ENCODE measurements at regions not wholly inside any gene's neighbourhood (a gene's known extent, or its start where the extent isn't known, plus 50 kb on each side); places are given as distances from the start of the nearest gene placed in this dataset.
"Not testable (repeated sequence)": the region's sequence is repeated elsewhere in the genome, so short reads cannot be mapped to it uniquely, and the experiment has no call there.

DNA sequence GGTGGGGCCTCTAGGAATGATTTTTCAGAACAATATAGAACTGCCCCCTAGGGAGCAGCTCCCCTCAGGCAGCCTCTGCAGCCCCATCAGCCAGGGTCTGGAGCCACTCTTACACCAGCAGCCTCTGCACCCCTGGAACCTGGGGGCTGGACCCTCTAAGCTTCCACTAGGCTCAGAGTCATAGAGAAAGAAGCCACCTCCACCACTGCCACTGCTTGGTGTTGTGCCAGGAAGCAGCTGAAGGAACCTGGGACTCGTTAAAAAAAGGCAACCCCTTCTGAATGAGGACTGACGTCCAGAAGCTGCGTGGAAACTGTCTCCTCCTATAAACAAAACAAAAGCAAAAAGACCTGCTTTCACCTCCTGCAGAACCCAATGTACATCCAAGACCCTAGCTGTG lies 98.1 kb upstream of the HS6ST1 start:
- DNase-seq, result no peak

DNA sequence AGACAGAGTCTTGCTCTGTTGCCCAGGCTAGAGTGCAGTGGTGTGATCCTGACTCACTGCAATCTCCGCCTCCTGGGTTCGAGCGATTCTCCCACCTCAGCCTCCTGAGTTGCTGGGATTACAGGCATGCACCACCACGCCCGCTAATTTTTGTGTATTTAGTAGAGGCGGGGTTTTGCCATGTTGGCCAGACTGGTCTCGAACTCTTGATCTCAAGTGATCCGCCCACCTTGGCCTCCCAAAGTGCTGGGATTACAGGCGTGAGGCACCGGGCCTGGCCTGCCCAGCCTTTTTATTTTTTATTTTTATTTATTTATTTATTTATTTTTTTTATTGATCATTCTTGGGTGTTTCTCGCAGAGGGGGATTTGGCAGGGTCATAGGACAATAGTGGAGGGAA lies 98.6 kb upstream of the HS6ST1 start:
- DNase-seq, result not testable (repeated sequence)

DNA sequence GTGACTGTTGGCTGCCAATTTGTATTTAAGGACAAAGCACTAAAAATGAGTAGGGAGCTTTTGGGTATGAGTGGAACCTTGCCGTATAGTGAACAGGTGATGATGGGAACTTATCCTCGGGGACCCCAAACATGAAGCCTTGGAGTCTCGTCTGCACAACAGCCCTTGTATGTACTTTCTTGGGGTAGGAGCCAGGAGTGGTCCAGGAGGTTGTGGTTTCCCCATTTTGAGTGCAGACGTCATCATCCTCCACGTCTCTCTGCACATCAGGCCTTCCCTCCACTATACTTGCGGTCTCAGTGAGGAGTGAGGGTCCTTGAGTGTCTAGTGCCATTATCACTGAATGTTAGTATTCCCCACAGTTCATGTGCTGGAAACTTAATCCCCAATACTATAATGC lies 101.5 kb upstream of the HS6ST1 start:
- DNase-seq, result no peak

DNA sequence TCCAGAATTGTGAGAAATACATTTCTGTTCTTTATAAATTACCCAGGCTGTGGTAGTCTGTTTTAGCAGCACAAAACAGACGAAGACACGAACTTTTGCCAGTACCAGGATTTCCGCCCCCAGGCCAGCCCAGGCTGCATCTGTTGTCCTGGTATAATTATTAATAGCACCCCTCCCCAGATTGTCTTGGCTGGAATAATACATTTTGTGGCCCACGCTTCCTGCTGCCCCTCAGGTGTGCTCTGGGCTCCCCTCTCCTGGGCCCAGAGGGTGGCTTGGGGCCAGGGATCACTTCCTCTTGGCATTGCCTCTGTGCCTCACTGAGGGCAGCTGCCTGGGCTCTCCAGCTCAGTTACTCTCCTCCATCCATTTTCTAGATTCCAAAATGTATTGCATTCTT lies 102.1 kb upstream of the HS6ST1 start:
- no peak for DNase-seq

DNA sequence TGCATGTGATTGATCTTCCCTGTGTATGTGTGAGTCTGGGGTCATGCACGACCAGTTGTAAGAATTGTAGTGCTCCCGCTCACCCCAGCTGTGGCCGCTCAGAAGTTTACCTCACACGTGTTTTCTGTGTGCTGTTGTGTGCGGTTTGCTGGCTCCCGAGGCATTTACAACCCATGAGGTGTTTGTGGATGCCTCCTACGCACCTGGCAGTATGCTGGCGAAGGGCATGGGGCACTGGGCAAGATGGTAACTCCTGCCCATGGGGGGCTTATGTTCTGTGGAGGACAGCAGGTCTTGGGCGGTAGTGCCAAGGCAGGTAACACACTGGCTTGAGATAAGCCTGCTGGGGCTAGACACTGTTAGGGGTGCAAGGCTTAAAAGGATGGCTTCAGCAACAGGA lies 102.6 kb upstream of the HS6ST1 start:
- DNase-seq, result no peak

DNA sequence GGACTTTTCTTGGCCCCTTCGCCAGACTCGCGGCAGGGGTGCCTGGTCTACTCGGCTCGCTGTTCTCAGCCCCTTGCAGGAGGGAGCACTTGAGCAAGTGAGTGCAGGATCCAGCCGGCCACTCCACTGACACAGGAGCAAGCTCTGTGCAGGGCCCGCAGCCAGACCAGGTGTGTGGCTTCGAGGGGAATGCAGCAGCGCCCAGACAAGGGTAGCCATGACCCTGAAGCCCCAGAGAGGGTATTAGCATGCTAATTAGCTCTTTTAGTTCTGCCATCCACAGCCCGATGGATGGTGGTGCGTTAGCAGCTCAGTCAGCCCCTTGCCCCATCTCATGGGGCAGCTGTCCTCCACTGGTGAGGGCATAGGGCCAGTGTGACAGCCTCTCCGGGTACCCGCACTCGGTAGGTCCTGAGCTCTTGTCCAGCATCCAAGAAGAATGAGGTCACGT lies 103.2 kb upstream of the HS6ST1 start:
- no peak for DNase-seq

DNA sequence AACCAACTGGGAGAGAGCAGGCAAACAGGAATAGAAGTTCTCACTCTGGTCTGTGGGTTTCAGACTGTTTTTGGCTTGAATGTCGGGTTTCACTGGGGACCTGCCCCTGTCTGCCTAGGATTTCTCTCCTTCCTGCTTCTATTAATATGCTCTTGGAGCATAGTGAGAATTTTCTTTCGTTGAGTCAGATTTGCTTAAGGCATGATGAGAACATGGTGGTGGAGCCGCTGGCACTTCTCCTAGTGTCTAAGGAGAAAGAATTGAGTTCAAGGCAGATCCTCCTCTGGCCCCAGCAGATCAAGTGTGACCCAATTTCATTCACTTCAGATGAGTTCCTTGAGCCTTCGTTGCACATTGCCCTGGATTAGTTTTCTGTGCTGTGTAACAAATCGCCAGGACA lies 103.9 kb upstream of the HS6ST1 start:
- no peak for DNase-seq

DNA sequence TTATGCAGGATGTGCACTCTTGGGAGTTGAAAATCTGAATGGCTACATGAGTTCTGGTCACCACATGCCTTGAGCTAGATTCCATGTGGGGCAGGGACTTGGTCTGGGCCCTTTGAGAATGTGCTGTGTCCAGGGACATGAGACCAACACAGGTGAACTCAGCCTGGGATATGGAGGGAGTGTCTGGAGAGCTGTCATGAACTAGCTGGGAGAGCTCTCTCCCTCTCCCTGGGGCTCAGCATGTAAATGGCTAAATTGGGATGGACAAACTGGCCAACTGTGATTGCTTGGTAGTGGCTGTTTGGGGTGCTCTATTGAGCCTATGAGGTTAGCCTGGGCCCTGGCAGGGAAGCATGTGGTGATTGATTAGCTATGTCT lies 105.1 kb upstream of the HS6ST1 start:
- DNase-seq, result no peak

DNA sequence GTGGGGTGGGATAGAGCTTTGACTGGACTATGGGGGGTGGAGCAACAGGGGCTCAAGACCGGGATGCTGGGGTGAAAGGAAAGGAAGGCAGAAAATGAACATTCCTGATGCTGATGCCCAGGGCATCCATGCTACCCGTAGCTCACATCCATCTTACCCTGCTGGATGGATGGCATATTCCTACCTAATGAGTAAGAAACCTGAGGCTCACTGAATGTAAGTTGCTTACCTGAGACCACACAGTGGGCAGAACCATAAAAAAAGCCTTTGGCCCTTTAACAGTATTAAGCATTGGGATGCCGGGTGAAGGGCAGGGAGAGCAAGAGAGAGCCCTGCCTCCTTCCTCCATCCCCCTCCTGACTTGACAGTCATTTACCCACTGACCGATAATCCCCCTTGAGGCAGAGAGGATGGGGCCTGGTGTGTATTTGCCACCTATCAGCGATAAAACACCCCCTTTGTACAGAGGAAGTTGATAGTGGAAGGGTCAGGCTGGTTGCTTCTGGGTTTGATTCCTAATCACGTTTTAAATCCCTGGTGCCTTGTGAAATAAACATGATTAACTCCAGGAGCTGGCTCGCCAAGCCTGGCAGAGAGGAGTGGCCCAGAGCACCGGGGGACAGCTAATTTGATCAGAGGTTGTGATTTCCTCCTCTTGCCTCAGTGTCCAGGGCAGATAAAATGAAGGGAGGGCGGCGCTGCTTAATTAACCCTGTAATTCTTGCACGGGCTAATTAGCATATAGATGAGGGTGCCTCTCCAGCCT lies 105.9 kb upstream of the HS6ST1 start:
- DNase-seq, result no peak

DNA sequence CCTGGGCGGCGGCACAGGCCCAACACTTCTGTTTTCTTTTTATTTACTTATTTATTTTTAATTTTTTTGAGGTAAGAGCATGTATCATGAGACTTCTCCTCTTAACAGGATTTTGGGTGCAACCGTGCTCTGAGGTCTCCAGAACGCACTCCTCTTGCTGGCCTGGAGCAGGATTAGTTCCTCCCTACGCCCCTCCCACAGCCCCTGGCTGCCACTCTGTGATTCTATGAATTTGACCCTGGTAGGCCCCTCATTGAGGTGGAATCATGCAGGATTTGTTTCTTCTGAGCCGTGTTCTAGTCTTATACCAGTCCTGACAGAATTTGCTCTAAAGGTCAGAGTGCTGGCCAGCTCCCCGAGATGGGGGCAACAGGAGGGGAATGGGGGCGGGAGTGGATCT lies 106.5 kb upstream of the HS6ST1 start:
- no peak for DNase-seq

DNA sequence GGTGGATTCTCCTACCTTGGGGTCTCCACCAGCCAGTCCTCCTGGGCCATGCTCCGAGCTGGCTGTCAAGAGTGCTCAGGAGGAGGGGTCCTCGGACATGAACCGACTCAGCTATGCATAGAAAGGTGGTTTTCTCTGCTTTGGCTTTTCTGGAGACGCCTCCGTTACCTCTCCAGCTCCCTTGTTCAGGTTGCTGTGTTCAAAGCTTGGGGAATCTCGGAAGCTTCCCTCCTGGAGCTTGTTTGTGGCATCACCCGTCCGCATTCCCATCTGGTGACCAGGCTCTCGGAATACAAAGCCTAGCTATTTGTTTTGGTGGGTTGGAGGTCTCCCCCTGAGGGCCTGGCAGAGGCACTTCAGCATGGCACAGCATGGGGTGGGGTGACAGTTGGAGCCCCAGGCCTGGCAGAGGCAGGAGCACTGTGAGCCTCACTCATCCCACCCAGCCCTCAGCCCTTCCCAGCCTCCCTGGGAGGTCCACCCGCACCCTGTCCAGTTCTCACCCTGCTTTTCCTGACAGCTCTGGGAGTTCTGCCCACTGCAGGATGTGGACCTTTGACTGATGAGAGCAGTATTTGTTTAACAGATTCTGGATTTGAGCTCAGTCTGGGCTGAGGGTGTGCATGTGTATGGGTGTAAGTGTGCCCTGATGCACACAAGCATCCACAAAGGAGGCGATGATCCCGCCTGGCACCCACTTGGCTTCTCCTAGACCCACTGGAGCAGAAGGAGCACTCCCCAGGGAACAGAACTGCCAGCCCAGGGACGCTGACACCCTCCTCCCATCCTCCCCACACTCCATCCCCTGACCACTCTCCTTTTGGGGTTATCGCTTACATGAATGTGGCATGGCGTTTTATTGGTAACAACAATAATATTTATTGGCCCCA lies 107.3 kb upstream of the HS6ST1 start:
- no peak for DNase-seq

DNA sequence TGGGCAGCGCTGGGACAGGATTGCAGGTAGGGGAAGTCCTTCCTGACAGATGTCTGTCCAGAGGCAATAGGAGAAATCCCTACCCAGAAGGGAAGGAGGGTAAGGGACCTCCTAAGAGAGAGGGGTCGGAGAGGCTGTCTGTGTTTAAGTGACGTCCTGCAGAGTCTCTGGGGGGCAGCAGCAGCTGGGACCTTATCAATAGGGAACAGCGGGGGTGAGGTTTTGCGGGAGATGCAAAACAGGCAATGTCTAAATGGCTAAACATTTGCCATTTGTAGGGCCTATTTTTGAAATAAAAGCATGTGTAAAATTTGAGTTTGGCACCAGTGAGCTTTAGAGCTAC lies 108.7 kb upstream of the HS6ST1 start:
- no peak for DNase-seq

DNA sequence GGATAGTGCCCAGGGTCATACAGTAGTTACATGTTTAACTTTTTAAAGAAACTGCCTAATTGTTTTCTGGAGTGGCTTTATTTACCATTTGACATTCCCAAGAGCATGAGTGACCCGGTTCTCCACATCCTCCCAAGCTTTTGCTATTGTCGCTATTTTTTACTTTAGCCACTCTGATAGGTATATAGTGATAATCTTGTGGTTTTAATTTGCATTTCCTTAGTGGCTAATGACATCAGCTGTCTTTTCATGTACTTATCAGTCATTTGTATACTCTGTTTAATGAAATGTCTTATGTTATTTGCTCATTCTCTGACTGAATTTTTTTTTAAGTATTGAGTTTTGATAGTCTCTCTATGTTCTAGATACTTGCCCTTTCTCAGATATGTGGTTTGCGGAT lies 109.7 kb upstream of the HS6ST1 start:
- DNase-seq, result no peak

DNA sequence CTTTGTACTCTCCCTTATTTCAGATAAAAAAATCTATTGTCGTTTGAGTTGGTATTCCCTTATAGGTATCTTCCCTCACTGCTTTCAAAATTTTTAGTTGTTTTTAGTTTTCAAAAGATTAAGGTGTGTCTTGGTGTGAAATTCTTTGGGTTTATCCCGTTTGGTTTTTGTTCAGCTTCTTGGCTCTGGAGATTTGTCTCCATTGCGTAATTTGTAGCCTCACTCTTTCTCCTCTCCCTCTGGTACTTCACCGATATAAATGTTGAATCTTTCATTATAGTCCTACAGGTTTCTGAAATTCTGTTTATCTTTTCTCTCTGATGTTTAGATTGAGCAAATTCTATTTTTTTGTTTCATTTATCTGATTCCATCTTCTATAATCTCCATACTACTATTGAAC lies 113.8 kb upstream of the HS6ST1 start:
- no peak for DNase-seq

DNA sequence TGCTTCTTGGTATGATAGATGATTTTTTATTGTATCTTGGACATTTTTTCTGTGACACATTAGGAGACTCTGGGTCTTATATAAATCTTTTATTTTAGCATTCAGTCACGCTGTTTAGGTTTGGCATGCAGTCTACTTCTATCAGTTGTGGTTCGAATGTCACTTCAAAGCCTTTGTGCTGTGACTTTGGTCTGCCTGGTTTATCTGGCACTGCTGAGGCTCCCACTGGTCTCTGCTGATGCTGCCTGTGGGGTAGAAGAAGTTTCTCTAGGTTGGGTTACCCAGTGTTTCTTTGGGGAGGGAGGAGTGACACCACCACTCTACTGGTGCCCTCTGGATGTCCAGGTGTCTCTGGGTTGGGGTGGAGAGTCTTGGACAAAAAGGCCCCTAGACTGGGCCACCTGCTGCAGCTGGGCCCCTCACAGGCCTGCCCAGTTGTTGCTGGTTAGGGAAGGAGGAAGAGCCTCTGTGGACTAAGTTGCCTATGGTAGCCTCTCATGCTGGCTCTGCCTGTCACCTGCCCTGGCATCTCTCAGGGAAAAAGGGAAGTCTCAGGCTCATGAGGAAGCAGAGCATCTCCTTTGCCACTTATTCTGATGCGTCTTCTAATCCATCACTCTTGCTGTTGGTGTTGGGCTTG lies 115.4 kb upstream of the HS6ST1 start:
- no peak for DNase-seq

DNA sequence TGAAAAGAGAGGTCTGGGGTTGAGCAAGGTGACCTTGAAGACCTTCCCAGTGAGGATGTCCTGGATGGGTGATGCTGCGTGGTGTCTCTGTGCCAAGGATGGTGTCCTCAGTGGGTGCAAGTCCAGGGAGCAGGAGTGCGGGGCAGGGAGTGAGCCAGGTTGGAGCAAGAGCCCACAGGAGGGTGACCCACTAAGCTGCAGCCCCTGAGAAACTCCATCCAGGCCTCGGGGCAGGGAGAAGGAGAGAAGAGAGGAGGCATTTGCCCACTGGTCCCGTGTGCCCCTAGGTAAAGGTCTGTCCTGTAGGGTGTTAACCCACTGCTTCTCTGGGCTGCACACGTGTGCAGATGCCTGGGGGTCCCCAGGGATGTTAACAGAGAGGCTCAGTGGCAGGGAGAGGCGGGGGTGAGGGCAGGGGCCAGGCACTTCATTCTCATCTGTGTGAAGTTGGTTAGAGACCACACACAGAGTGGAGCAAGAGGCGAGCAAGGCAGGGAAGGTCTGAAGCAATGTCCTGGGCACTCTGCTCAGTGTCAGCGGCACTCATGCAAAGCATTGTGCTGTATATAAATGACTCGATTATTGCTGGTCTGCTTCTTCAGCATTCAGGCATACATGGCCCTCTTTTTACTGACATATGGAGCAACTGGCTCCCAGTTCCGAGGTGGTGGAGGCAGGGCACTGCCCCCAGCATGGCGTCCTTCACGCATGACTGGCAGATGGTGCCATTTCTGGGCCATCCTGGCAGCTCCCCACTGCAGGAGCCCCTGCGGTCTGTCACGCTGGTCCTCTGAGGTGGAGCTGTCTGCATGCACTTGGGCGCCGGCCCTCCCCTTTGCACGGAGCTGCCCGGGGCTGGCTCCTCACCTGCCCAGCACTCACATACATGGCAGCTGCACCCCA lies 117.2 kb upstream of the HS6ST1 start:
- no peak for DNase-seq

DNA sequence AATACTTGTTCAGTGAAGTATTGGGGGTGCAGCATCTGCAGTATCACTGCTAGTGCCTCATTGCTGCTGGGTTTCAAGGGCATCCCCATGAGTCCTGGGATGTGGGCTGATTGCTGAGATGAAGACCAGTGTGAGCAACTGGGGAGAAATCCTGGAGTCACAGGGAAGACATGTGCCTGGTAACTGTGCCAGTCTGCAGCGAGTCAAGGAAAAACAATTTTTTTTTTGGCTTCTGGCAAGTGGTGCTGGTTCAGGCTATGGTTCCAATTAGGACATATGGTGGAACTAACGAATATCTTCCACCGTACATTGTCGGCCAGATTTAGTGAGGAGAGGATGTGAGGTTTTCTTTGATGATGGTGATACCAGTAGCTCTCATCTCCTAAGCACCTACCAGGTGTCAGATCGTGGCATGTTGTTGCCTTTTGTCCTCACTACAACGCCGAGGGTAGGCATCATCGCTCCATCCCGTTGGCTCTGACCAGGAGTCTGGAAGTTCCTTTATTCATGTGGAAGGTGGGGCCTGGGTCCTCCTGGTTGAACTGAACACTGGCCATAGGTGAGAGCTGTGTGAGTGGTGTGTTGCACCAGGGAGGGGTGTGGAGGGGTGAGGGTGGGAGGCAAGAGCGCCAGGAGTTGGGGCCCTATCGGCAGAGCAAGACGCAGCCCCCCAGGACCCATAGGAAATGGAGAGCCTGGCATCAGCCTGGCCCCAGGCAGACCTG lies 118.0 kb upstream of the HS6ST1 start:
- no peak for DNase-seq

DNA sequence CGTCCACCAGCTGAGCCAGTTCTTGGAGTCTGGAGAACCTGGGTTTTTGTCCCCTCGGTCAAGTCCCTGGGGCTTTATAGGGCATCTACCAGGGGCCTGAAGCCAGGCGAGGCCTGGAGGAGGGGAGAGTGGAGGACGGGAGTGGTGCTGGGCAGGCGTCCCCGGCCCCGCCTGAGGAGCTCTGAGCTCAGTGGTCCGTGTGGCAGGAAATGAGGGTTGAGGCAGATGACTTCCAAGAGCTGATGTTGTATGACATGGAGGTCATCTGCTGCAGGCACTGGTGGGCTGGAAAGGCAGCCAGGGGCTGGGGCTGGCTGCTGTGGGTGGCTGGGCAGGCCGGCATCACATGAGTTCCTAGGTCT lies 118.5 kb upstream of the HS6ST1 start:
- DNase-seq, result no peak

DNA sequence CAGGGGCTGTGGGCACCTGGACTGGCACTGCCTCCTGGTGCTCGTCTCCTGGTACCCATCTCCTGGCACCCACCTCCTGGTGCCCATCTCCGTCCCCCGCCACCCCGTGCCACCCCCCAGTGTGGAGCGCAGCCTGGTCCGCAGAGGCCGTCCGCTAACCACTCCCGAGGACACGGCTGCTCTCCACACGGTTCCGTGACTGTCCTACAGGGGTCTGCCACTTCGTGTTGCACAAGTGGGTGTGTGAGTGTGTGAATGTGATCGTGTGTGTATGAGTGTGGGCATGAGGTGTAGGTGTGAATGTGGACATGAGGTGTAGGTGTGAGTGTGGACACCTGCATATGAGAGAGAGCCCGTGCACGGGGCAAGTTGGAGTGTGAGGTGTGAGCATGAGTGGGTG lies 119.4 kb upstream of the HS6ST1 start:
- DNase-seq, result no peak

DNA sequence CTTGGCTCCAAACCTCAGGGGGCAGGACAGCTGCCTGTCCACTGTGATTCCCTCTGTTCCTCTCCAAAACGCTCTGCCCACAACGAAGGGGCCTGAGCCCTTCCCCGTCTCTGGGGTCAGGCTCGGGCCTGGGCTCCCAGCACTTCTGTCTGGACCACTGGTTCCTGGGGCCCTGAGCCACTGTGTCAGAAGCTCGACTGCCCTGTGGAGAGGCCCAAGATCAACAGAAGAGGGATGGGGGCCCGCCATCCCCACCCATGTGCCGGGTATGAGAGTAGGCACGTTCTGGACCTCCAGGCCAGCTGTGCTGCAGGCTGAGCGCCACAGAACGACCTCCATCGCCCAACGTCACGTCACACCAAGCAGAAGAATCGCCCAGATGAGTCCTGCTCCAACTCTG lies 119.9 kb upstream of the HS6ST1 start:
- DNase-seq, result no peak

DNA sequence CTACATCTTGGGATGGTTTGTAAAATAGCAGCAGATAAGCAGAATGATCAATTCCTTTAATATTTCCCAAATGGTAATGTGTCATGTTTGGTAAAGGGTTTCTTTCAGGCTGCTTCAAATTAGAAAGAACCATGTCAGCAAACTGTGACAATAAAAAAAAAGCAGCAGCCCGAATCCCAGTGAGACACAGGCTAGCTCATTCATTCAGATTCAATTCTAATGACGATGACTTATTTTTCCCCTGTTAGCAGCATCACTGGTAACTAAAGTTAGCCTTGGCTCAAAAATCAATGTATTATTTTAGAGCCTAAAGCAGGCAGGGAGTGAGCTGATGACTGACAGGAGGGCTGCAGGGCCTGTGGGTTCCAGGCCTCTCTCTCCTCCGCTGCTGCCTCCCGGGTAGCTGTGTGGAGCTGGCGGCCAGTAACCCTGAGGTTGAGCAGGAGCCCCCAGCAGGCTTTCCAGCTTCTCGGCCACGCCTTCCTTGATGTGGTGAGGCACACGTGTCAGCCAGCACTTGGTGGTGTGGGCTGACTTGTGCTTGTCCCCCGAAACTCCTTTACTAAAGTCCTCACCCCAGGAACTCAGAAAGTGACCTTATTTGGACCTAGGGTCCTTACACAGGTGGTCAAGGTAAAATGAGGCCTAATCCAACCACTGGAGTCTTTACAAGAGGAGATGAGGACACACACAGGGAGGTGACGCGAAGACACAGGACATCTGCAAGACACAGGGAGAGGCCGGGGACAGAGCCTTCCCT lies 120.5 kb upstream of the HS6ST1 start:
- no peak for DNase-seq

Data from NCI-H526 treated with DMSO at 0.1 percent for 48 hours (cell line).